ENCODE measurements at regions not wholly inside any gene's neighbourhood (a gene's known extent, or its start where the extent isn't known, plus 50 kb on each side); places are given as distances from the start of the nearest gene placed in this dataset.
A peak's percentile ranks its signal among the peaks of the same experiment; 100 is the strongest.

GRCh38 chr2:134161170-134161547, 92.7 kb upstream of the MGAT5 start:
- H2AFZ ChIP-seq (ENCODE audit: low read length) = no peak overlapping the region
- peaks cover 15% of the 10 kb centered on the region for H3K79me2 ChIP-seq (ENCODE audit: insufficient read depth, low read length)
- H4K20me1 ChIP-seq (ENCODE audit: insufficient read depth, low read length) = no peaks in the 10 kb centered on the region
- 0 out of 2 replicates have a peak, but pooled peaks cover 2% of the 10 kb centered on the region for H3K36me3 ChIP-seq (ENCODE audit: insufficient read depth, low read length)
- no peak overlapping the region for H3K9ac ChIP-seq (ENCODE audit: low read length)
- no peaks in the 10 kb centered on the region for H3K27me3 ChIP-seq (ENCODE audit: insufficient read depth, low read length)
- H3K27ac ChIP-seq (ENCODE audit: low read depth, low read length, poor library complexity, severe bottlenecking) = peak overlapping the region; percentile 10
- no peaks in the 10 kb centered on the region for H3K9me3 ChIP-seq (ENCODE audit: low read length)
- peaks cover 35% of the 10 kb centered on the region for H3K4me1 ChIP-seq (ENCODE audit: insufficient read depth, low read length, severe bottlenecking)
- H3K4me3 ChIP-seq (ENCODE audit: low read depth, low read length, poor library complexity, severe bottlenecking) = no peak overlapping the region
- no peak overlapping the region; the same call in 1 of the 2 replicates for H3K4me2 ChIP-seq (ENCODE audit: low read length)
- H3K9me2 ChIP-seq (ENCODE audit: low read depth, low read length) = no peaks in the 10 kb centered on the region
- H3F3A ChIP-seq (ENCODE audit: insufficient read depth, low read length) = no peaks in the 10 kb centered on the region
- no peak for TF ChIP-seq EZH2 (IDR thresholded peaks at IDR 0.05; ENCODE audit: borderline replicate concordance, low read length)
- TF ChIP-seq, protein P1, sequence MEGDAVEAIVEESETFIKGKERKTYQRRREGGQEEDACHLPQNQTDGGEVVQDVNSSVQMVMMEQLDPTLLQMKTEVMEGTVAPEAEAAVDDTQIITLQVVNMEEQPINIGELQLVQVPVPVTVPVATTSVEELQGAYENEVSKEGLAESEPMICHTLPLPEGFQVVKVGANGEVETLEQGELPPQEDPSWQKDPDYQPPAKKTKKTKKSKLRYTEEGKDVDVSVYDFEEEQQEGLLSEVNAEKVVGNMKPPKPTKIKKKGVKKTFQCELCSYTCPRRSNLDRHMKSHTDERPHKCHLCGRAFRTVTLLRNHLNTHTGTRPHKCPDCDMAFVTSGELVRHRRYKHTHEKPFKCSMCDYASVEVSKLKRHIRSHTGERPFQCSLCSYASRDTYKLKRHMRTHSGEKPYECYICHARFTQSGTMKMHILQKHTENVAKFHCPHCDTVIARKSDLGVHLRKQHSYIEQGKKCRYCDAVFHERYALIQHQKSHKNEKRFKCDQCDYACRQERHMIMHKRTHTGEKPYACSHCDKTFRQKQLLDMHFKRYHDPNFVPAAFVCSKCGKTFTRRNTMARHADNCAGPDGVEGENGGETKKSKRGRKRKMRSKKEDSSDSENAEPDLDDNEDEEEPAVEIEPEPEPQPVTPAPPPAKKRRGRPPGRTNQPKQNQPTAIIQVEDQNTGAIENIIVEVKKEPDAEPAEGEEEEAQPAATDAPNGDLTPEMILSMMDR (IDR thresholded peaks at IDR 0.05; ENCODE audit: low read length) = no peak

GRCh38 chr2:134163336-134163735, 90.5 kb upstream of the MGAT5 start:
- TF ChIP-seq EZH2 (IDR thresholded peaks at IDR 0.05; ENCODE audit: borderline replicate concordance, low read length) = no peak
- TF ChIP-seq, protein P1 (IDR thresholded peaks at IDR 0.05; ENCODE audit: low read length) = no peak
- H3K4me3 ChIP-seq (ENCODE audit: low read depth, low read length, poor library complexity, severe bottlenecking) = no peak overlapping the region
- H3K9ac ChIP-seq (ENCODE audit: low read length) = no peak overlapping the region
- no peaks in the 10 kb centered on the region for H4K20me1 ChIP-seq (ENCODE audit: insufficient read depth, low read length)
- peaks cover 34% of the 10 kb centered on the region for H3K4me1 ChIP-seq (ENCODE audit: insufficient read depth, low read length, severe bottlenecking)
- H3F3A ChIP-seq (ENCODE audit: insufficient read depth, low read length) = no peaks in the 10 kb centered on the region
- no peaks in the 10 kb centered on the region for H3K9me2 ChIP-seq (ENCODE audit: low read depth, low read length)
- H3K79me2 ChIP-seq (ENCODE audit: insufficient read depth, low read length) = peaks cover 25% of the 10 kb centered on the region
- no peaks in the 10 kb centered on the region for H3K27me3 ChIP-seq (ENCODE audit: insufficient read depth, low read length)
- no peaks in the 10 kb centered on the region for H3K36me3 ChIP-seq (ENCODE audit: insufficient read depth, low read length)
- no peaks in the 10 kb centered on the region for H3K9me3 ChIP-seq (ENCODE audit: low read length)
- no peak overlapping the region for H3K27ac ChIP-seq (ENCODE audit: low read depth, low read length, poor library complexity, severe bottlenecking)
- no peak overlapping the region for H3K4me2 ChIP-seq (ENCODE audit: low read length)
- no peak overlapping the region for H2AFZ ChIP-seq (ENCODE audit: low read length)

GRCh38 chr2:134164306-134164705, 89.6 kb upstream of the MGAT5 start:
- H3K27ac ChIP-seq (ENCODE audit: low read depth, low read length, poor library complexity, severe bottlenecking) = no peak overlapping the region
- H3K9ac ChIP-seq (ENCODE audit: low read length) = no peak overlapping the region
- peaks cover 29% of the 10 kb centered on the region for H3K4me1 ChIP-seq (ENCODE audit: insufficient read depth, low read length, severe bottlenecking)
- H3K4me3 ChIP-seq (ENCODE audit: low read depth, low read length, poor library complexity, severe bottlenecking) = no peak overlapping the region
- H3K79me2 ChIP-seq (ENCODE audit: insufficient read depth, low read length) = peaks cover 28% of the 10 kb centered on the region
- no peaks in the 10 kb centered on the region for H4K20me1 ChIP-seq (ENCODE audit: insufficient read depth, low read length)
- H3K36me3 ChIP-seq (ENCODE audit: insufficient read depth, low read length) = no peaks in the 10 kb centered on the region
- H3K9me3 ChIP-seq (ENCODE audit: low read length) = no peaks in the 10 kb centered on the region
- no peak overlapping the region for H2AFZ ChIP-seq (ENCODE audit: low read length)
- no peaks in the 10 kb centered on the region for H3F3A ChIP-seq (ENCODE audit: insufficient read depth, low read length)
- TF ChIP-seq, protein P1 (IDR thresholded peaks at IDR 0.05; ENCODE audit: low read length) = no peak
- no peak for TF ChIP-seq EZH2 (IDR thresholded peaks at IDR 0.05; ENCODE audit: borderline replicate concordance, low read length)
- no peaks in the 10 kb centered on the region for H3K9me2 ChIP-seq (ENCODE audit: low read depth, low read length)
- H3K27me3 ChIP-seq (ENCODE audit: insufficient read depth, low read length) = no peaks in the 10 kb centered on the region
- H3K4me2 ChIP-seq (ENCODE audit: low read length) = no peak overlapping the region
